ENCODE measurements at regions not wholly inside any gene's neighbourhood (a gene's known extent, or its start where the extent isn't known, plus 50 kb on each side); places are given as distances from the start of the nearest gene placed in this dataset.
A peak's percentile ranks its signal among the peaks of the same experiment; 100 is the strongest.
"Not testable (repeated sequence)": the region's sequence is repeated elsewhere in the genome, so short reads cannot be mapped to it uniquely, and the experiment has no call there.

GRCh38 chr18:7178568-7178967 is 52.3 kb upstream of the LRRC30 start:
- DNase-seq, result not testable (repeated sequence)

GRCh38 chr18:7177116-7177744 is 53.7 kb upstream of the LRRC30 start:
- DNase-seq, result peak; percentile 27

GRCh38 chr18:7174344-7175095 is 56.4 kb upstream of the LRRC30 start:
- DNase-seq, result no peak

GRCh38 chr18:7173216-7173615 is 55.6 kb upstream of the LAMA1 start:
- no peak for DNase-seq

- DNase-seq, result no peak
Observed at GRCh38 chr18:7172611-7173010, 55.0 kb upstream of the LAMA1 start.

GRCh38 chr18:7170292-7170691 is 52.7 kb upstream of the LAMA1 start:
- no peak for DNase-seq

DNA sequence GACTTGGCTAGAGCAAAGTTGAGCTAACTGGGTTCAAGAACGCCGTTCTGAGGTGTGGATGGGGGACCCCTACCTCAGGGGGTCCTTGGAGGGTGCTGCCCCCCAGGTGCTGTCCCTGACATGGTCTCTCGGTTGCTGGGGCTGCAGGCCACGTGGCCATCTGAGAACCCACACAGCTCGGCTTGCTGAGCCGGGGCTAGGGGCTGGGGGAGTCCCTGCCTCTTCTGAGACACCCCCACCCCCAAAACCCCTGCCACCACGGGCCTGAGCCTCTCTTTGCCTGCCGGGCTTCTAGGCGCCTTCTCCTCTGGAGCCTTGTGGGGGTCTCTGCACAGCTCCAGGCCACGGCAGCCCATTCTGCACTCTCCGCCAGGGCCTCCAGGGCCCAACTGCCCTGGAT is 52.0 kb upstream of the LAMA1 start:
- DNase-seq, result no peak

DNA sequence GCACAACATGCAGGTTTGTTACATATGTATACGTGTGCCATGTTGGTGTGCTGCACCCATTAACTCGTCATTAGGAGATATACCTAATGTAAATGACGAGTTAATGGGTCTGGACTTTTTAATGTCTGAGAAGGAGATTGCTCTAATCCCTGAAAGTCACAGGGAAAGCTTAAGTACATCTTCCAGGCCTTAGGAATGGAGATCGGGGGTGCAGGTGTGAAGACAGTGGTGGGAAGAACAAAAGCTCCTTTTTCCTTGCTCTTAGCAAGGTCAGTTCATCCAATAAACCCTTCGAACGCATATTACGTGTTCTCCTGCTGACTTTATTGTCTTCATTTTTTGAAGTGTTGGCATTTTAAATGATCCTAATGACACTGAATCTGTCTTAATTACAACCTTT is 50.8 kb upstream of the LAMA1 start:
- DNase-seq, result no peak
